COLO829 (cell line): ENCODE measurements at regions not wholly inside any gene's neighbourhood (a gene's known extent, or its start where the extent isn't known, plus 50 kb on each side); places are given as distances from the start of the nearest gene placed in this dataset.
"Not testable (repeated sequence)": the region's sequence is repeated elsewhere in the genome, so short reads cannot be mapped to it uniquely, and the experiment has no call there.

Source experiments
- DNase-seq: peaks from one replicate; pipeline ENCODE4 v3.0.0; 2012; ENCODE audit warnings: low spot score

- peak; percentile 91 for DNase-seq
Observed at GRCh38 chr6:14881398-14881797, 364.5 kb upstream of the JARID2 start.

GRCh38 chr6:14882394-14883026, 363.4 kb upstream of the JARID2 start:
- DNase-seq, result no peak

- DNase-seq, result no peak
Observed at GRCh38 chr6:14883921-14884320, 361.9 kb upstream of the JARID2 start.

GRCh38 chr6:14885498-14885897, 360.4 kb upstream of the JARID2 start:
- no peak for DNase-seq

- no peak for DNase-seq
Observed at GRCh38 chr6:14887181-14887580, 358.7 kb upstream of the JARID2 start.

- DNase-seq, result no peak
Observed at GRCh38 chr6:14887986-14888574, 357.8 kb upstream of the JARID2 start.

GRCh38 chr6:14888575-14889000, 357.3 kb upstream of the JARID2 start:
- no peak for DNase-seq

GRCh38 chr6:14889188-14889587, 356.7 kb upstream of the JARID2 start:
- DNase-seq, result no peak

GRCh38 chr6:14889611-14890593, 356.0 kb upstream of the JARID2 start:
- DNase-seq, result no peak

GRCh38 chr6:14891820-14892375, 354.0 kb upstream of the JARID2 start:
- DNase-seq, result not testable (repeated sequence)

GRCh38 chr6:14894105-14894504, 351.8 kb upstream of the JARID2 start:
- no peak for DNase-seq

- no peak for DNase-seq
Observed at GRCh38 chr6:14896475-14896874, 349.4 kb upstream of the JARID2 start.

GRCh38 chr6:14897831-14898230, 348.0 kb upstream of the JARID2 start:
- no peak for DNase-seq

GRCh38 chr6:14899441-14899840, 346.4 kb upstream of the JARID2 start:
- not testable (repeated sequence) for DNase-seq

- no peak for DNase-seq
Observed at GRCh38 chr6:14900919-14901318, 344.9 kb upstream of the JARID2 start.

GRCh38 chr6:14903176-14904038, 342.5 kb upstream of the JARID2 start:
- no peak for DNase-seq

- no peak for DNase-seq
Observed at GRCh38 chr6:14905201-14905600, 340.7 kb upstream of the JARID2 start.

- DNase-seq, result no peak
Observed at GRCh38 chr6:14906621-14907020, 339.2 kb upstream of the JARID2 start.

- DNase-seq, result no peak
Observed at GRCh38 chr6:14910692-14911547, 334.9 kb upstream of the JARID2 start.

GRCh38 chr6:14912226-14912625, 333.6 kb upstream of the JARID2 start:
- DNase-seq, result no peak

- no peak for DNase-seq
Observed at GRCh38 chr6:14912706-14913105, 333.2 kb upstream of the JARID2 start.
